Tibial nerve (tissue), 3 donors: ENCODE measurements at regions not wholly inside any gene's neighbourhood (a gene's known extent, or its start where the extent isn't known, plus 50 kb on each side); places are given as distances from the start of the nearest gene placed in this dataset.

ENCODE experiments used
- POLR2A ChIP-seq, 2 donors: fragments of 450-650 bp; IDR thresholded peaks; one replicate each; pipeline ENCODE4 v1.6.1; 2017; ENCODE audit warnings: antibody characterized with exemption in 2 of 2, mild to moderate bottlenecking in 2 of 2, moderate library complexity in 2 of 2
- TF ChIP-seq, protein P1 (sequence below), 5 experiments: fragments of 200-600 bp in 3 of 5; fragments of 450-650 bp in 2 of 5; sonication (generic) in 3 of 5; IDR thresholded peaks; one replicate each; pipeline ENCODE4 v1.5.1; 2016 to 2019; ENCODE audit warnings: antibody characterized with exemption in 5 of 5, mild to moderate bottlenecking in 3 of 5, moderate library complexity in 2 of 5

DNA sequence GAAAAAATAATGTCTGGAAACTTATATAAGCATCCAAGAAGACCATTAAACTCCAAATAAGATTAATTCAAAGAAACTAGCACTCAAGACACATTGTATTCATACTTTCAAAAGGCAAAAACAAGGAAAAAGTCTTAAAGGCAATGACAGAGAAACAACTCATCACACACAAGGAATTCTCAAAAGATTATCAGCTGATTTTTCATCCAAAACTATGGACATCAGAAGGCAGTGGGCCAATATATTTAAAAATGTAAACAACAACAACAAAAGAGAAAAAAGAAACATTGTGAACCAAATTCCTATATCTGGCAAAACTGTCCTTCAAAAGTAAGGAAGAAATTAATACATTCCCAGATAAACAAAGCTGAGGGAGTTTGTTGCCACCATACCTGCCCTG, 711.4 kb upstream of the GALNTL6 start:
- no peak for TF ChIP-seq POLR2A (IDR thresholded peaks at IDR 0.05)
- TF ChIP-seq, protein P1, sequence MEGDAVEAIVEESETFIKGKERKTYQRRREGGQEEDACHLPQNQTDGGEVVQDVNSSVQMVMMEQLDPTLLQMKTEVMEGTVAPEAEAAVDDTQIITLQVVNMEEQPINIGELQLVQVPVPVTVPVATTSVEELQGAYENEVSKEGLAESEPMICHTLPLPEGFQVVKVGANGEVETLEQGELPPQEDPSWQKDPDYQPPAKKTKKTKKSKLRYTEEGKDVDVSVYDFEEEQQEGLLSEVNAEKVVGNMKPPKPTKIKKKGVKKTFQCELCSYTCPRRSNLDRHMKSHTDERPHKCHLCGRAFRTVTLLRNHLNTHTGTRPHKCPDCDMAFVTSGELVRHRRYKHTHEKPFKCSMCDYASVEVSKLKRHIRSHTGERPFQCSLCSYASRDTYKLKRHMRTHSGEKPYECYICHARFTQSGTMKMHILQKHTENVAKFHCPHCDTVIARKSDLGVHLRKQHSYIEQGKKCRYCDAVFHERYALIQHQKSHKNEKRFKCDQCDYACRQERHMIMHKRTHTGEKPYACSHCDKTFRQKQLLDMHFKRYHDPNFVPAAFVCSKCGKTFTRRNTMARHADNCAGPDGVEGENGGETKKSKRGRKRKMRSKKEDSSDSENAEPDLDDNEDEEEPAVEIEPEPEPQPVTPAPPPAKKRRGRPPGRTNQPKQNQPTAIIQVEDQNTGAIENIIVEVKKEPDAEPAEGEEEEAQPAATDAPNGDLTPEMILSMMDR (IDR thresholded peaks at IDR 0.05): no peak
